ENCODE measurements at regions not wholly inside any gene's neighbourhood (a gene's known extent, or its start where the extent isn't known, plus 50 kb on each side); places are given as distances from the start of the nearest gene placed in this dataset.

DNA sequence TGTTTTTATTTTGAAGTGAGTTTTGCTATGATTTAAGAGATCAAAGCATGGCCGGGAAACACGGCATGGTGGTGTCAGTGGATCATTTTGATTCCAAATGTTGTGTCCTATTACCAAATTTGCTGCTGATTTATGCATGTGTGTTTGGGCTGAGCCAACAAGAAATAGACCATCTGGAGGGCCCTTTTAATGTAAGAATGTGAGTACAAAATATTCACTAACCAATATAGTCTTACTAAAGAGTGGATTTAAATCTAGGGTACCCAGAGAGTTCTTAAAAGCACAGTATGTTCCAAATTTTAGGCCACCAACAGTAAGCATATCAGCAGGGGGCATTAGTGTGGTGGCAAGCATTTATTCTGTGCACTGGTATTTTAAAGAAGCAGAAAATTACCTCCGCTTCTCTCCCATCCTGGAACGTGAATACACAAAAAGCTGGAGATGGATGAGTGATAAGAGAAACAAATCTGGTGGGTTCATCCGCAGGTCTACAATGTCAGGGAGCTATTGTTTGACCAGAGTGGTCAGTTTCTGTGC lies 444.4 kb upstream of the IGFBP7 start:
- H4K20me1 ChIP-seq (ENCODE audit: low read length) = no peaks in the 10 kb centered on the region
- no peak overlapping the region for H3K27ac ChIP-seq (ENCODE audit: low read length)
- H3K9me3 ChIP-seq (ENCODE audit: low read length) = no peaks in the 10 kb centered on the region
- intact Hi-C loops (cut with micrococcal nuclease) = no loop called here
- no peak overlapping the region for H3K4me3 ChIP-seq (ENCODE audit: low read length)
- no peak overlapping the region for H2AFZ ChIP-seq (ENCODE audit: low read length)
- ATAC-seq = no peak
- no peak overlapping the region for H3K9ac ChIP-seq (ENCODE audit: low read length)
- DNase-seq = no peak
- H3K9me2 ChIP-seq (replicated peaks; ENCODE audit: low read length) = no peaks in the 10 kb centered on the region
- no peak overlapping the region for H3K4me2 ChIP-seq (ENCODE audit: low read length)
- H3K4me1 ChIP-seq (ENCODE audit: insufficient read depth, low read length) = no peaks in the 10 kb centered on the region
- POLR2A ChIA-PET (ENCODE audit: unreplicated experiment) = no interaction called here
- no peak for TF ChIP-seq EZH2phosphoT487 (IDR thresholded peaks at IDR 0.05; ENCODE audit: borderline replicate concordance, low read length)
- TF ChIP-seq EZH2 (IDR thresholded peaks at IDR 0.05; ENCODE audit: low read length, unreplicated experiment) = no peak
- TF ChIP-seq, protein P1, sequence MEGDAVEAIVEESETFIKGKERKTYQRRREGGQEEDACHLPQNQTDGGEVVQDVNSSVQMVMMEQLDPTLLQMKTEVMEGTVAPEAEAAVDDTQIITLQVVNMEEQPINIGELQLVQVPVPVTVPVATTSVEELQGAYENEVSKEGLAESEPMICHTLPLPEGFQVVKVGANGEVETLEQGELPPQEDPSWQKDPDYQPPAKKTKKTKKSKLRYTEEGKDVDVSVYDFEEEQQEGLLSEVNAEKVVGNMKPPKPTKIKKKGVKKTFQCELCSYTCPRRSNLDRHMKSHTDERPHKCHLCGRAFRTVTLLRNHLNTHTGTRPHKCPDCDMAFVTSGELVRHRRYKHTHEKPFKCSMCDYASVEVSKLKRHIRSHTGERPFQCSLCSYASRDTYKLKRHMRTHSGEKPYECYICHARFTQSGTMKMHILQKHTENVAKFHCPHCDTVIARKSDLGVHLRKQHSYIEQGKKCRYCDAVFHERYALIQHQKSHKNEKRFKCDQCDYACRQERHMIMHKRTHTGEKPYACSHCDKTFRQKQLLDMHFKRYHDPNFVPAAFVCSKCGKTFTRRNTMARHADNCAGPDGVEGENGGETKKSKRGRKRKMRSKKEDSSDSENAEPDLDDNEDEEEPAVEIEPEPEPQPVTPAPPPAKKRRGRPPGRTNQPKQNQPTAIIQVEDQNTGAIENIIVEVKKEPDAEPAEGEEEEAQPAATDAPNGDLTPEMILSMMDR (conservative IDR thresholded peaks at IDR 0.05; ENCODE audit: low read depth, low read length) = no peak
- H3K27me3 ChIP-seq (ENCODE audit: low read length) = 0 out of 2 replicates have a peak, but pooled peaks cover 2% of the 10 kb centered on the region
- H3F3A ChIP-seq (ENCODE audit: low read length, unreplicated experiment) = no peaks in the 10 kb centered on the region
- H3K79me2 ChIP-seq (ENCODE audit: low read length) = no peaks in the 10 kb centered on the region
- no peaks in the 10 kb centered on the region for H3K36me3 ChIP-seq (ENCODE audit: low read depth, low read length)
- BruUV-seq (replicated peaks) = no TSS peak
- CTCF ChIA-PET = no interaction called here

DNA sequence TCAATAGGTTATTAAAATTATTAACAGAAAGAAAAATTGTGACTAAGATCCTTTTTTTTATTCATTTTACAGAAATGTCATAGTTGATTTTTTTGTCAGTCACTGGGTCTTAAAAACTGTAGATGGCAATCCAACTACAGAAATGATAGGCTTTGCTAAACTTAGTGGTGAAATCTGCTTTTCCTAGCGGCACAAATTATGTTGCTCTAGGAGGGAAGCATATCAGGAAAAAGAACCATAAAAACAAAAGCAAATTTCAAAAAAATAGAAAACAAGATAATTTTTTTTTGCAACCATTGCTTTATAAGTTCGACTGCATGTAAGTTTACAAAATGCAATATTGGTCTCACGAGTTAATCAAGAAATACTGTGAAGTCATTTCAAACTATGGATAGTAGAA lies 443.5 kb upstream of the IGFBP7 start:
- DNase-seq = no peak
- Histone ChIP-seq H3K36me3 (ENCODE audit: low read depth, low read length) (no peaks in the 10 kb centered on the region), H3K79me2 (ENCODE audit: low read length) (no peaks in the 10 kb centered on the region), H3K9ac (ENCODE audit: low read length) (no peak overlapping the region), H3K9me2 (replicated peaks; ENCODE audit: low read length) (no peaks in the 10 kb centered on the region), H3K9me3 (ENCODE audit: low read length) (no peaks in the 10 kb centered on the region), H4K20me1 (ENCODE audit: low read length) (no peaks in the 10 kb centered on the region), H2AFZ (ENCODE audit: low read length) (no peak overlapping the region), H3K4me1 (ENCODE audit: insufficient read depth, low read length) (no peaks in the 10 kb centered on the region), H3K4me3 (ENCODE audit: low read length) (no peak overlapping the region), H3K27ac (ENCODE audit: low read length) (no peak overlapping the region), H3K4me2 (ENCODE audit: low read length) (no peak overlapping the region), H3F3A (ENCODE audit: low read length, unreplicated experiment) (no peaks in the 10 kb centered on the region), H3K27me3 (ENCODE audit: low read length) (0 out of 2 replicates have a peak, but pooled peaks cover 3% of the 10 kb centered on the region)
- TF ChIP-seq EZH2phosphoT487 (IDR thresholded peaks at IDR 0.05; ENCODE audit: borderline replicate concordance, low read length) (no peak), EZH2 (IDR thresholded peaks at IDR 0.05; ENCODE audit: low read length, unreplicated experiment) (no peak)
- TF ChIP-seq, protein P1 (conservative IDR thresholded peaks at IDR 0.05; ENCODE audit: low read depth, low read length) = no peak
- no TSS peak for BruUV-seq (replicated peaks)
- no peak for ATAC-seq
- ChIA-PET POLR2A (ENCODE audit: unreplicated experiment) (no interaction called here), CTCF (no interaction called here)
- intact Hi-C loops (cut with micrococcal nuclease) = no loop called here

DNA sequence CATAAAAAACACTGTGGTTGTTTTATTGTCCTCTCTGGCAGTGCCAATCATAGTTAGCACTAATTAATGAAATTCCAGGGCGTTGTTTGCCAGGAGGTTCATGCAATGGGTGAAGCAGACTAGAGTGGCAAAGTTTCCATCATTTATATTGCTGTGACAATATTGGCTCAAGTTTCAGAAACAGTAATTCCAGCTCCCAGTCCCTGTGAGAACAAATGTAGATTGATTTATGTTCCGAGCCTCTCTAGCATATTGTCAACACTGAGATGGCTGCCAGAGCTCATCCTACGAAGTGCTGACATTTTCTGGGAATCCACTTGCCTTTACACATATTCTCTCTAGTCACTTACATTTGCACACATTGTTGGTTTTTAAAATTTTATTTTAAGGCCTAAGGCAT lies 440.0 kb upstream of the IGFBP7 start:
- CTCF ChIA-PET = no interaction called here
- Histone ChIP-seq H3K4me2 (ENCODE audit: low read length) (no peak overlapping the region), H3K9me2 (replicated peaks; ENCODE audit: low read length) (no peaks in the 10 kb centered on the region), H3F3A (ENCODE audit: low read length, unreplicated experiment) (no peaks in the 10 kb centered on the region), H2AFZ (ENCODE audit: low read length) (no peak overlapping the region), H3K4me3 (ENCODE audit: low read length) (no peak overlapping the region), H3K36me3 (ENCODE audit: low read depth, low read length) (no peaks in the 10 kb centered on the region), H3K27me3 (ENCODE audit: low read length) (peaks cover 17% of the 10 kb centered on the region; the same call in 1 of the 2 replicates), H3K27ac (ENCODE audit: low read length) (no peak overlapping the region), H4K20me1 (ENCODE audit: low read length) (no peaks in the 10 kb centered on the region), H3K9me3 (ENCODE audit: low read length) (no peaks in the 10 kb centered on the region), H3K9ac (ENCODE audit: low read length) (no peak overlapping the region), H3K4me1 (ENCODE audit: insufficient read depth, low read length) (no peaks in the 10 kb centered on the region), H3K79me2 (ENCODE audit: low read length) (no peaks in the 10 kb centered on the region)
- POLR2A ChIA-PET (ENCODE audit: unreplicated experiment) = no interaction called here
- DNase-seq (no peak), ATAC-seq (no peak)
- TF ChIP-seq EZH2 (IDR thresholded peaks at IDR 0.05; ENCODE audit: low read length, unreplicated experiment) (no peak), EZH2phosphoT487 (IDR thresholded peaks at IDR 0.05; ENCODE audit: borderline replicate concordance, low read length) (no peak)
- TF ChIP-seq, protein P1 (conservative IDR thresholded peaks at IDR 0.05; ENCODE audit: low read depth, low read length) = no peak
- intact Hi-C loops (cut with micrococcal nuclease) = no loop called here
- no TSS peak for BruUV-seq (replicated peaks)

Measured in PC-3 (cell line).